ENCODE measurements at regions not wholly inside any gene's neighbourhood (a gene's known extent, or its start where the extent isn't known, plus 50 kb on each side); places are given as distances from the start of the nearest gene placed in this dataset.

- no peak for TF ChIP-seq EZH2 (IDR thresholded peaks at IDR 0.05; ENCODE audit: insufficient read depth, poor library complexity, severe bottlenecking)
- no peak for TF ChIP-seq EZH2phosphoT487 (IDR thresholded peaks at IDR 0.05; ENCODE audit: insufficient read depth, low read depth)
Measured at GRCh38 chr17:79350533-79350932, 260.3 kb downstream of the RBFOX3 start.

All from GM23248 (cell line).